SK-N-SH treated with all-trans-retinoic acid at 6 μM for 48 hours (cell line): ENCODE measurements at regions not wholly inside any gene's neighbourhood (a gene's known extent, or its start where the extent isn't known, plus 50 kb on each side); places are given as distances from the start of the nearest gene placed in this dataset.
"Not testable (repeated sequence)": the region's sequence is repeated elsewhere in the genome, so short reads cannot be mapped to it uniquely, and the experiment has no call there.

Source experiments
- ATAC-seq: fragments of 200-7000 bp; cut with Tn5 transposase; 3 replicates; pipeline ENCODE4 v1.9.1; 2020; ENCODE audit warnings: mild to moderate bottlenecking, moderate library complexity
- ARNTL ChIP-seq: fragments of 450-650 bp; formaldehyde crosslinking; IDR thresholded peaks from 2 replicates; pipeline ENCODE4 v1.5.0; 2020; ENCODE audit warnings: low read depth, mild to moderate bottlenecking, moderate library complexity, borderline replicate concordance
- CSDC2 ChIP-seq: fragments of 250-450 bp; sonication (Bioruptor Pico); IDR thresholded peaks from 2 replicates; pipeline ENCODE4 v1.5.0; 2020; ENCODE audit warnings: mild to moderate bottlenecking, moderate library complexity
- CSRNP3 ChIP-seq: fragments of 250-450 bp; sonication (Bioruptor Pico); IDR thresholded peaks from 2 replicates; pipeline ENCODE4 v1.5.1; 2021; ENCODE audit warnings: mild to moderate bottlenecking, moderate library complexity
- ESRRG ChIP-seq: fragments of 250-450 bp; sonication (Bioruptor Pico); IDR thresholded peaks from 2 replicates; pipeline ENCODE4 v1.6.1; 2021; ENCODE audit warnings: mild to moderate bottlenecking
- GLIS3 ChIP-seq: fragments of 250-450 bp; sonication (Bioruptor Pico); IDR thresholded peaks from 2 replicates; pipeline ENCODE4 v1.5.0; 2020; ENCODE audit warnings: mild to moderate bottlenecking, moderate library complexity
- ISL1 ChIP-seq: fragments of 250-450 bp; sonication (Bioruptor Pico); IDR thresholded peaks from 2 replicates; pipeline ENCODE4 v2.1.2; 2022; ENCODE audit warnings: mild to moderate bottlenecking, moderate library complexity
- PATZ1 ChIP-seq: fragments of 250-450 bp; sonication (Bioruptor Pico); IDR thresholded peaks from 2 replicates; pipeline ENCODE4 v1.8.0; 2020; ENCODE audit warnings: mild to moderate bottlenecking, moderate library complexity, borderline replicate concordance
- POU6F1 ChIP-seq: fragments of 250-450 bp; sonication (Bioruptor Pico); IDR thresholded peaks from 2 replicates; pipeline ENCODE4 v1.8.0; 2021; ENCODE audit warnings: low read depth, mild to moderate bottlenecking, moderate library complexity, borderline replicate concordance
- RARB ChIP-seq: fragments of 250-450 bp; sonication (Bioruptor Pico); IDR thresholded peaks from 2 replicates; pipeline ENCODE4 v1.8.0; 2021; ENCODE audit warnings: mild to moderate bottlenecking, moderate library complexity
- SNAI2 ChIP-seq: fragments of 250-450 bp; sonication (Bioruptor Pico); IDR thresholded peaks from 2 replicates; pipeline ENCODE4 v1.5.0; 2020; ENCODE audit warnings: mild to moderate bottlenecking, moderate library complexity
- TOX ChIP-seq: fragments of 250-450 bp; sonication (Bioruptor Pico); IDR thresholded peaks from 2 replicates; pipeline ENCODE4 v1.8.0; 2021; ENCODE audit warnings: mild to moderate bottlenecking, moderate library complexity, borderline replicate concordance
- TSHZ2 ChIP-seq: fragments of 250-450 bp; sonication (Bioruptor Pico); IDR thresholded peaks from 2 replicates; pipeline ENCODE4 v1.5.0; 2020; ENCODE audit warnings: mild to moderate bottlenecking, moderate library complexity
- ZC3H10 ChIP-seq: fragments of 250-450 bp; sonication (Bioruptor Pico); IDR thresholded peaks from 2 replicates; pipeline ENCODE4 v1.5.1; 2021; ENCODE audit warnings: mild to moderate bottlenecking, moderate library complexity
- ZFP3 ChIP-seq: fragments of 250-450 bp; sonication (Bioruptor Pico); IDR thresholded peaks from 2 replicates; pipeline ENCODE4 v1.5.0; 2020; ENCODE audit warnings: mild to moderate bottlenecking, moderate library complexity
- ZFP30 ChIP-seq: fragments of 450-650 bp; formaldehyde crosslinking; IDR thresholded peaks from 2 replicates; pipeline ENCODE4 v1.5.0; 2022; ENCODE audit warnings: mild to moderate bottlenecking, moderate library complexity
- ZNF565 ChIP-seq: fragments of 450-650 bp; formaldehyde crosslinking; conservative IDR thresholded peaks from 2 replicates; pipeline ENCODE4 v1.5.0; 2020; ENCODE audit warnings: low read depth, mild to moderate bottlenecking, moderate library complexity
- ZNF70 ChIP-seq: fragments of 450-650 bp; formaldehyde crosslinking; IDR thresholded peaks from 2 replicates; pipeline ENCODE4 v1.5.0; 2020; ENCODE audit warnings: mild to moderate bottlenecking, moderate library complexity
- ZNF8 ChIP-seq: fragments of 450-650 bp; formaldehyde crosslinking; IDR thresholded peaks from 2 replicates; pipeline ENCODE4 v1.5.0; 2020; ENCODE audit warnings: mild to moderate bottlenecking, moderate library complexity

- ATAC-seq: not testable (repeated sequence)
These were observed 140.7 kb downstream of the TENT5C start for GRCh38 chr1:117746565-117746964.

GRCh38 chr1:117747605-117748004, 141.8 kb downstream of the TENT5C start:
- ATAC-seq: no peak
- no peak for TF ChIP-seq ISL1

- no peak for TF ChIP-seq POU6F1
- TF ChIP-seq SNAI2: no peak
- no peak for TF ChIP-seq ZNF565 (CRISPR knock-in tag)
- TF ChIP-seq ZC3H10 (CRISPR knock-in tag): no peak
- TF ChIP-seq CSRNP3: no peak
- no peak for TF ChIP-seq ZFP30
- no peak for TF ChIP-seq GLIS3 (CRISPR knock-in tag)
These were observed 145.5 kb downstream of the TENT5C start for GRCh38 chr1:117751321-117751720.

GRCh38 chr1:117752661-117753060, 146.8 kb downstream of the TENT5C start:
- ATAC-seq: no peak
- TF ChIP-seq TSHZ2 (CRISPR knock-in tag) (no peak), CSDC2 (no peak), ZFP3 (no peak), ESRRG (CRISPR knock-in tag) (no peak), ZNF565 (CRISPR knock-in tag) (no peak), CSRNP3 (no peak), ZFP30 (no peak), ZNF70 (CRISPR knock-in tag) (no peak), ISL1 (no peak), RARB (CRISPR knock-in tag) (no peak)

More at GRCh38 chr1:117751321-117751720, 145.5 kb downstream of the TENT5C start:
- ATAC-seq: no peak

GRCh38 chr1:117753232-117753631, 147.4 kb downstream of the TENT5C start:
- no peak for ATAC-seq
- TF ChIP-seq GLIS3 (CRISPR knock-in tag): no peak
- TF ChIP-seq ZNF8: no peak

GRCh38 chr1:117753652-117754051, 147.8 kb downstream of the TENT5C start:
- peak; percentile 26 for ATAC-seq
- TF ChIP-seq ARNTL (CRISPR knock-in tag) (no peak), ZC3H10 (CRISPR knock-in tag) (no peak), PATZ1 (CRISPR knock-in tag) (no peak), ZNF565 (CRISPR knock-in tag) (no peak), TOX (CRISPR knock-in tag) (no peak), ZNF8 (no peak)
- TF ChIP-seq, all 23 proteins: peak for 0
